ENCODE measurements at regions not wholly inside any gene's neighbourhood (a gene's known extent, or its start where the extent isn't known, plus 50 kb on each side); places are given as distances from the start of the nearest gene placed in this dataset.

DNA sequence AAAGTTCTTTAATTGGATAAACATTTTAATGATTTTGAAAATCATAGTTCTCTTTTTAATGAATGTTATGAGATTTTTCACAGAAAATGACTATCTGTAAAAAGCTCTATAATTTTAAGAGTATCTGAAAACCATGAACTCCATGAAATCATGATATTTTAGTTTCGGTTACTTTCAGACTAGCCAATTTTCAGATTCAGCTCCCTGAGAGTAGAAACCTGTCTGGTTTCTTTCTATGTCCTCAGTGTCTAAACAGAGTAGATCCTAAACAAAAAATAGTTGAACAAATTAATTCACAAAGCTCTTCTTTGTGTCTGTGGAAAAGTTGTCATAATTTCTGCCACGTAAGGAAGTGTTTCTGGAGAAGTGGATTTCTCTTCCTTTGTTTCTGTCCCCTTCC lies 1247.7 kb downstream of the NSUN3 start:
- TF ChIP-seq EZH2 (IDR thresholded peaks at IDR 0.05): no peak
- no peak for TF ChIP-seq POLR2AphosphoS5 (IDR thresholded peaks at IDR 0.05; ENCODE audit: borderline replicate concordance, low read depth, low read length)

Measured in SK-N-MC (cell line).